ENCODE measurements at regions not wholly inside any gene's neighbourhood (a gene's known extent, or its start where the extent isn't known, plus 50 kb on each side); places are given as distances from the start of the nearest gene placed in this dataset.

GRCh38 chr18:5059696-5060032 is 137.4 kb downstream of the AKAIN1 start:
- Histone ChIP-seq H3K9ac (ENCODE audit: low read depth in 1 of 2, low read length in 2 of 2) (no peak overlapping the region), H3K27me3 (ENCODE audit: control insufficient read depth in 4 of 4, insufficient read depth in 4 of 4, low read length in 3 of 4) (no peaks in the 10 kb centered on the region), H3K36me3 (ENCODE audit: control insufficient read depth in 4 of 4, insufficient read depth in 3 of 4, low read depth in 1 of 4, low read length in 3 of 4) (no peaks in the 10 kb centered on the region), H3K4me1 (ENCODE audit: control insufficient read depth in 4 of 4, insufficient read depth in 4 of 4, low read length in 3 of 4) (no peaks in the 10 kb centered on the region), H3K27ac (ENCODE audit: low read depth in 1 of 2, low read length in 2 of 2) (no peak overlapping the region), H3K9me3 (ENCODE audit: control insufficient read depth in 4 of 4, low read length in 3 of 4) (no peaks in the 10 kb centered on the region), H3K4me3 (ENCODE audit: low read depth in 1 of 3, low read length in 3 of 3) (no peak overlapping the region)
- 74% methylated on average over 2 of the region's 2 CpGs for WGBS
- no peak for DNase-seq (ENCODE audit: low spot score)
- TF ChIP-seq RXRA (IDR thresholded peaks at IDR 0.05) (no peak), HNF4G (IDR thresholded peaks at IDR 0.05) (no peak), CTCF (IDR thresholded peaks at IDR 0.05; ENCODE audit: low read depth, low read length, missing input control) (no peak), MAX (IDR thresholded peaks at IDR 0.05) (no peak), FOXA1 (IDR thresholded peaks at IDR 0.05) (no peak), JUND (IDR thresholded peaks at IDR 0.05) (no peak), ATF3 (IDR thresholded peaks at IDR 0.05) (no peak), EGR1 (IDR thresholded peaks at IDR 0.05; ENCODE audit: low read depth in 2 of 2) (no peak), NR2F2 (IDR thresholded peaks at IDR 0.05) (no peak), RAD21 (IDR thresholded peaks at IDR 0.05) (no peak), SP1 (IDR thresholded peaks at IDR 0.05) (no peak), HNF4A (conservative IDR thresholded peaks at IDR 0.05) (no peak), FOXA2 (IDR thresholded peaks at IDR 0.05) (no peak), GABPA (IDR thresholded peaks at IDR 0.05 in 1 of 2, conservative IDR thresholded peaks at IDR 0.05 in 1 of 2) (no peak), YY1 (IDR thresholded peaks at IDR 0.05) (no peak), TAF1 (conservative IDR thresholded peaks at IDR 0.05) (no peak), REST (IDR thresholded peaks at IDR 0.05) (no peak)
- TF ChIP-seq, protein P1, sequence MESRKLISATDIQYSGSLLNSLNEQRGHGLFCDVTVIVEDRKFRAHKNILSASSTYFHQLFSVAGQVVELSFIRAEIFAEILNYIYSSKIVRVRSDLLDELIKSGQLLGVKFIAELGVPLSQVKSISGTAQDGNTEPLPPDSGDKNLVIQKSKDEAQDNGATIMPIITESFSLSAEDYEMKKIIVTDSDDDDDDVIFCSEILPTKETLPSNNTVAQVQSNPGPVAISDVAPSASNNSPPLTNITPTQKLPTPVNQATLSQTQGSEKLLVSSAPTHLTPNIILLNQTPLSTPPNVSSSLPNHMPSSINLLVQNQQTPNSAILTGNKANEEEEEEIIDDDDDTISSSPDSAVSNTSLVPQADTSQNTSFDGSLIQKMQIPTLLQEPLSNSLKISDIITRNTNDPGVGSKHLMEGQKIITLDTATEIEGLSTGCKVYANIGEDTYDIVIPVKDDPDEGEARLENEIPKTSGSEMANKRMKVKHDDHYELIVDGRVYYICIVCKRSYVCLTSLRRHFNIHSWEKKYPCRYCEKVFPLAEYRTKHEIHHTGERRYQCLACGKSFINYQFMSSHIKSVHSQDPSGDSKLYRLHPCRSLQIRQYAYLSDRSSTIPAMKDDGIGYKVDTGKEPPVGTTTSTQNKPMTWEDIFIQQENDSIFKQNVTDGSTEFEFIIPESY (IDR thresholded peaks at IDR 0.05) = no peak

Measured in liver (tissue), 8 donors.